Forelimb muscle (tissue), 1 donor: ENCODE measurements at regions not wholly inside any gene's neighbourhood (a gene's known extent, or its start where the extent isn't known, plus 50 kb on each side); places are given as distances from the start of the nearest gene placed in this dataset.

ENCODE experiments used
- DNase-seq: peaks from one replicate; pipeline ENCODE4 v3.0.0-alpha.2; 2013; ENCODE audit warnings: low read depth

- no peak for DNase-seq
These were observed 79.6 kb upstream of the IFNG-AS1 start for GRCh38 chr12:67909681-67910080.

- DNase-seq = no peak
These were observed 78.6 kb upstream of the IFNG-AS1 start for GRCh38 chr12:67910360-67911274.

GRCh38 chr12:67911275-67911600 is 78.0 kb upstream of the IFNG-AS1 start:
- DNase-seq = no peak

GRCh38 chr12:67911789-67912188 is 77.5 kb upstream of the IFNG-AS1 start:
- DNase-seq = no peak

- no peak for DNase-seq
These were observed 73.9 kb upstream of the IFNG-AS1 start for GRCh38 chr12:67915335-67915851.

GRCh38 chr12:67916266-67916970 is 72.8 kb upstream of the IFNG-AS1 start:
- no peak for DNase-seq

GRCh38 chr12:67917811-67918210 is 71.4 kb upstream of the IFNG-AS1 start:
- no peak for DNase-seq

- DNase-seq = no peak
These were observed 70.8 kb upstream of the IFNG-AS1 start for GRCh38 chr12:67918441-67918840.

- no peak for DNase-seq
These were observed 69.8 kb upstream of the IFNG-AS1 start for GRCh38 chr12:67919406-67919805.

- no peak for DNase-seq
These were observed 68.8 kb upstream of the IFNG-AS1 start for GRCh38 chr12:67920413-67920812.

- no peak for DNase-seq
These were observed 68.0 kb upstream of the IFNG-AS1 start for GRCh38 chr12:67921286-67921685.

GRCh38 chr12:67922245-67922644 is 67.0 kb upstream of the IFNG-AS1 start:
- DNase-seq = no peak

GRCh38 chr12:67925077-67925476 is 64.2 kb upstream of the IFNG-AS1 start:
- DNase-seq = no peak

- no peak for DNase-seq
These were observed 63.7 kb upstream of the IFNG-AS1 start for GRCh38 chr12:67925552-67925951.

GRCh38 chr12:67926063-67926462 is 63.2 kb upstream of the IFNG-AS1 start:
- DNase-seq = no peak

GRCh38 chr12:67927324-67927723 is 61.9 kb upstream of the IFNG-AS1 start:
- no peak for DNase-seq

- no peak for DNase-seq
These were observed 61.4 kb upstream of the IFNG-AS1 start for GRCh38 chr12:67927815-67928214.

- no peak for DNase-seq
These were observed 60.4 kb upstream of the IFNG-AS1 start for GRCh38 chr12:67928621-67929383.

GRCh38 chr12:67929384-67929772 is 59.9 kb upstream of the IFNG-AS1 start:
- no peak for DNase-seq

- DNase-seq = no peak
These were observed 51.4 kb upstream of the IFNG-AS1 start for GRCh38 chr12:67937822-67938221.
